T1000 (cell line): ENCODE measurements at regions not wholly inside any gene's neighbourhood (a gene's known extent, or its start where the extent isn't known, plus 50 kb on each side); places are given as distances from the start of the nearest gene placed in this dataset.

Experiments
- DNase-seq: peaks from one replicate; lab custom pipeline; 2025; ENCODE audit warnings: mixed read lengths; lab: John Stamatoyannopoulos, UW

DNA sequence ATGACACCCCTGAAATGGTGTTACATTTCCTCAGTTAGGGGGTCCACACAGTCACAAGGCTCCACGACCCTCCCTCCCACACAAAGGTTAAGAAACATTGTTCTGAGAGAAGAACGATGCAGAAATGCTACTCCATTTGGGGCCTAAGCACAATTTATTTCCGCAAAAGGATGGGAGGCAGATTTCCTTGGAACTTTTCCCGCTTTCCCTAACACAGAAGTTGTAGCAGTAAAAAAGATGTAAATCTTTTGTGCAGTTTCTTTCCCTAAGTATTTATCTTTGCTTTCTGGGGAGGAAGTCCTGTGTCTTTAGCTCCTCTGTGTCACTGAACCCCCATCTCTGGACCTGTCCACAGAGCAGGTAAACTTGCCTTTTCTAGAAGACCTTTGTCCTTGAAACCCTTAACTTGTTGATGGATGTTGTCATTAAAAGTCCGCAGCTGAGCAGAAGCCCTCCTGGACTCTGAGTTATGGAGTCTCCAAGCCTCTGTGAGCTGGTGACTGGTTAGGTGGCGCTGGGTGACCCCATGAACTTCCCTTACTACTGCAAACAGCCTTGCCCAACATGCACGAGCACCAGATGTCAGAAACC lies 67.2 kb upstream of the SHISA3 start:
- DNase-seq = no peak

DNA sequence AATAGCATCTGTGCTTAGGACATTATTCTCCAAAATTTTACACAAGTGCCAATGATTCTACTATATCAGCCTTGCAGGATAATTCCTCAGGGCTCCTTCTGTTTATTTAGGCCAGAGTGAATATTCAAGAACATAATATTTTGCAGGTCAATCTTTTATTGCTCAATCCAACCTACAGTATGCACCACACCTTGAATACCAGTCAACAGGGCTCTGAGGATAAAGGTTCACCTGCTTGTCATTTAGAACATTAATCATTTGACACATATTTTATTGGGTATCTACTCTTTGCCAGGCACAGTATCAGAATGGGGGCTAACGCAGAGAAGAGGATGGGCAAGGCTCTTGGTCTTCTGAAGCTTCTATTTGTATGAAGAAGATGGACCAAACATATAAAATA lies 66.2 kb upstream of the SHISA3 start:
- no peak for DNase-seq

DNA sequence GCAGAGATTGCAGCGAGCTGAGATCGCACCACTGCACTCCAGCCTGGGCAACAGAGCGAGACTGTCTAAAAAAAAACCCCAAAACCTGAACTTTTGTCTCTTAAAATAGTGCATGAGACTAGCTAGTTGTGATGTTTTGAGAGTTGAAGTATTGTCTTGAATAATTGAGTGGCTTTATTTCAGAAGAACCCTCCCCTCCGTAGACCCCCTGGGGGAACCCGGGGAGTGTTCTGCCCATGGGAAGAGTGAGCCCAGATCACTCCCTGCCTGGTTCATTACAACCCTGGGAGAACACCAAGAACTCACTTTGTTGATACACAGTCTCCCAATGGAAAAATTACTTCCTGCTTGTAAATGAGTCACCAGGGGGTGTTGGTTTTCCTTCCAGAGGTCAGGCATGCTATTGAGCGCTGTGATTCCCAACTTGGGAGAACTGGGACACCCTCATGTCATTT lies 65.3 kb upstream of the SHISA3 start:
- peak; percentile 38 for DNase-seq

DNA sequence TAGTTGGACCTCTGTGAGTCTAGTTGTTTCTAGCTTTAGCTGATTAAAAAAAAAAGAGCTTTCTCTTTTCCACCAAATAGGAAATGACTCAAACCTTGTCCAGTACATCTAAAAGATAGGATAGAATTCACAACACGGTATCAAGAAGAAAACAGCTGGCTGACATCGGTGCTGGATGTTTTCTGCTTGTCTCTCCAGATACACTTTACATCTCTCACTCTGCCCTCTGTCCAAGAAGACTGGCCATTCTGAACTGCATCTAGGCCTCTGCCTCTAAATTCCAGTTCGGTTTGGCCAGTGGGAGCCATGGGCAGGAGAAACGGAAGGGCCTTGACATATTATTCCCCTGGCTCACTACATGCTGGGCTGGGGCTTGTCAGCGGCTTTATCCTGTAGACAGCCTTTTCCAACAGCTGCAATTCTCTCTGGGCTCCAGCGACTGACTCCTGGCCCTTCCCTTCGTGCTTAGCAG lies 57.3 kb upstream of the SHISA3 start:
- DNase-seq = no peak

DNA sequence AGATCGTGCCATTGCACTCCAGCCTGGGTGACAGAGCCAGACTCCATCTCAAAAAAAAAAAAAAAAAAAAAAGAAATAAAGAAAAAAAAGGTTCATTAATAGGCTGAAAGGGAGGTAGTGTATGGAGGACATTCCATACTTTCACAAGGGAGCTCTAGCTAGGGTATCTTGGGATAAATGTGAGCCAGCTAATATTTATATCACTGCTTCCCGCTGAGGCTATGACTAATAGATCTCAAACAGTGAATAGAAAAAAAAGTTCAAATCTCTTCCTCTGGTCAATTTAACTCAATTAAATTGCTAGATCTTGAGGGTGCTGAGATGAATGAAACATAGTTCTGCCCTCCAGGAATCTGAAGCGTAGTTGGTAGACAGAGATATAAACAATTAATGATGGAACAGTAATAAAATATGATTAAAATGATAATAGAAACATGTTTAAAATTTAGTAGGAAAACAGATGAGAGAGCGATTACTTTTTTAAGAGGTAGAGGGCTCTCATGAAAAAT lies 55.7 kb upstream of the SHISA3 start:
- DNase-seq = no peak

DNA sequence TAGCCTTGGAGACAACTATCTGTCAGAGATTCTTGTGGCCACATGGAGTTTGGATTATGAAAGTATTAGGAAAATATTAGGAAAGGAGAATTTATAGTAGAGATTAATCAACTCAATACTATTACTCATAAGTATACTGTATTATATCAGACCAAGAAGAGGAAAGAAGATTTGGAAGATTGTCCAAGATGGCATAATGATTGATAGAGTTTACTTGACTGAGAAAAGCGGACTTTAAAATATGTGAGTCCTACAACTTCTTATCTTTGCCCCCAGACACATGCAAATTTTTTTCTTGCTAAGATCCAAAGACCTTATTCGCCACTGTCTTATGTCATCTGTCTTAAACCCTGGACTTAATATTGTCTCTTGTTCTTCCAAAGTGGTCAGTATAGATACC lies 54.8 kb upstream of the SHISA3 start:
- DNase-seq = no peak

DNA sequence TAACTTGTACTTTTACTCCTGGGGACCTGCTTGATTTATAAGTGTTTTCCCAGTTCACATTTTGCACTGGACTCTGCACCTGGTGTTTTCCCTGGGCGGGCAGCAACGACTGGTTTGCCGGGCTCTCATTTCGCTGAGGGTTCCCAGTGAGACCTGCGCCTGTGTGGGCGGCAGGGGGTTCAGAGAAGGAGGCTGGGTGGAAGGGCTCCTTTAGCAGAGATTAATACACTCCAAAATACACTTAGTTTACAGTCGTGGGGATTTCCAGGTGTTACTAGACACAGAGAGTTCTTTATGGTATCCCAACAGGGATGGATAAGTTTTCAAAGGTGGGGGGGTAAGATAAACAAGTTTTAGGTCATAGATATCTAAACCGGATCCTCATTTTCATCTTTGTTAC lies 53.0 kb upstream of the SHISA3 start:
- no peak for DNase-seq

DNA sequence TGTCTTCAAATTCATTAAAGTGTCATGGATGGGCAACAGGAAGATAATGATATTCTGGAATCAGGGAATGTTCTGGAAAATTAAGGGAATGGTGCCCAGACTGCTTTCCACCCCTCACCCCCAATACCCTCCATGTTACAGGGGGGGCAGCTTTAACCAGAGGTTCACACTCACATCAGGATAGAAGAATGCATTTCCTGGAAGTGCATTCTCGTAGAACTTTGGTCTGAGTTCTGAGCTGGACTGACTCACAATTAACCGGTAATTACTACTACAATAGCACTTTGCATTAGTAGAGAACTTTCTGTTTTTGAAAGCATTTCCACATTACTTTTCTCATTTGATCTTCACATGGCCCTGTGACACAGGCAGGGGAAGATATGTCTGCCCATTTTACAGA lies 52.5 kb upstream of the SHISA3 start:
- DNase-seq = no peak

DNA sequence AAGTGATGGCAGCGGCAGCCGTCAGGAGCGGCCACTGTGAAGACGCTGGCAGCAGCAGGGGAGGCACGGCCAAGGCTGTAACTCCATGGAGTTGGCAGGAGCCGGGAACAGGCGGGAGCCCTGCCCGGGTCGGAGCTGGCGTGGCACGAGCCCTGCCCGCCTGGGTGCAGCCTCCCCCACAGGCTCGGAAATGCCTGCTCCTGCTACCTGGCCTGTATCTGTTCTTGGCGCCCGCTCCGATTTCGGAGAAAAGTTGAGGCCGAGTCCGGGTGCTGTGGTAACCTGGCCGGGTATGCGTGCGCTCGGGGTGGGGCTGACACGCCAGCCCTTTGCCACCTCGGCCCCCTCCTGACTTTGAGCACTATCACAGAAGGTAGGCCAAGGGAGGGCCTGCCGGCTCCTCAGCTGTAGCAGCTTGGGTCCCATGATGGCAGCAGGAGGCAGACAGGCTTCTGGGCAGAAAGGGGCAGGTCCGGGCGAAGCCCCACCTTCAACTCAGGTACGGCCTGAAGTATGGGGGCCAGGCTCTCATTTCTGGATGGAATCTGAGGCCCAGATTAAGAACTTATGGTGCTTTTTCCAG lies 51.2 kb upstream of the SHISA3 start:
- DNase-seq = no peak

DNA sequence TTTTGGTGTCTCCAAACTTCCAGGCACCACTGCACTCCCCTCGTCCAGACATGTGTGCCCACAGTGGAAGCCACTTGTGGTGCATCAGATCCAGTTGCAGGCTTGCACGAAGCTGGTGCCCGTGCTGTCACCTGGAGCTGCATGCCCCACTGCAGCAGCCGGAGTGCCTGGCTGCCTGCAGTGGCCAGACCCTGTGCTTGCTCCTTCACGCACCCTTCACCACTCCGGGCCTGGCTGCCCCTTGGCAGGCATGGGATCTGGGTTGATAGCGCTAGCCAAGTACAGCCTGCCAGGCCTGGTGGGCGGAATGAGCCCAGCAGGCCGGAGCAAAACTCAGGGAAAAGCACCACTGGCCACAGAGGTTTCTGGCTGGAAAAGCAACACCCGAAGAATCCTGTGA lies 50.2 kb upstream of the SHISA3 start:
- DNase-seq = no peak
